GM19395 (cell line): ENCODE measurements at regions not wholly inside any gene's neighbourhood (a gene's known extent, or its start where the extent isn't known, plus 50 kb on each side); places are given as distances from the start of the nearest gene placed in this dataset.

ENCODE experiments used
- ATAC-seq: cut with Tn5 transposase; IDR thresholded peaks from one replicate; pipeline ENCODE4 v1.9.1; 2021; ENCODE audit warnings: mild to moderate bottlenecking, moderate library complexity; ENCODE audit not compliant: unreplicated experiment

DNA sequence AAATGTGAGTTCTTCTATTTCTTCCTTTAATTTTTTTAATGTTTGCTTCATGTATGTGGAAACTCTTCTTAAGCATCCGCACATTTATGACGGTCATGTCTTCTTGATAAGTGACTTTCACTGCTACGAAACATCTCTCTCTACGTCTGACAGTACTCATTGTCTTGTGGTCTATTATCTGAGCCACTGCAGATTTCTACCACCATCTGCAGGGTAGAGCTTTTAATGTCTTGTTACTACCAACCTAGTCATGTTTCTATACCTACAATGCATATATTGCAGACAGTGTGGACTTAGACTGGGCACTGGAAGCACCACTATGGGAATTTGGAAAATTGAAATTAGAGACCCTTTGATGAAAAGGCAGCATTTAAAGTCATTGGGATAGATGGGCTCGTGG, 75.4 kb upstream of the ARHGEF7 start:
- ATAC-seq = no peak

DNA sequence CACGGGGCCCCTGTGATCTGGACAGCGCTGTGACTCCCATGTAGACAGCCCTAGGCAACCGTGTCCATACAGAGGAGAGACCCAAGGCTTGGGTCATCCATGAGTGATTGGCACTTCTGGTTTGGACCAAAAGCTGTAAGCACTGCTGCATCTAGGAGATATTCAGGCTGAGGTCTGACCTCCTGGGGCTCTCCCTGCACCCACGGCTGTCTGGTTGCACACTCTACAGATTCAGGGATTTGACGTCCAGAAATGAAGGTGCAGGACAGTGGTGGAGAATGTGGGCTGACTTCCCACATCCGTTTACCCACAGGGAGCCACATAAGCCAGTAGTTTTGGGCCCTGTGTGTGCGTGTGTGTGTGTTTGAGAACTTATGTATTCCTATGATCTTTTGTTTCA, 76.2 kb upstream of the ARHGEF7 start:
- ATAC-seq = no peak

DNA sequence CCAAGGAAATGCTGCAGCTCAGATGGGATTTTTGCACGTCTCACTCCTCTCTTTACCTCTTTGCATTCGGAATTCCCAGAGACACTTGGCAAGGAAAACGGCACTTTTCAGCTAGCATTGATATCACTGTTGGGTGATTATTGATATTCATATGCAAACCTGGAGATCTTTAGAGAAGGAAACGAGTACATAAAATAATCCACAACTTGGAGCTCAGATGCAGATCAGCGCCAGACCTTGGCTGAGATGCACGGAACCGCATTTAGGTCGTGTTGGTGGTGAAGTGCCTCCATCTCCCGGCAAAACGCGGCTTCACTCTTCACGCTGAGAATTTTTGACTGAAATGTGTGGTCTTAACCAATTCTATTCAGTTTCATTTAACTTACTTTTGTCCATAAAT, 77.2 kb upstream of the ARHGEF7 start:
- no peak for ATAC-seq

DNA sequence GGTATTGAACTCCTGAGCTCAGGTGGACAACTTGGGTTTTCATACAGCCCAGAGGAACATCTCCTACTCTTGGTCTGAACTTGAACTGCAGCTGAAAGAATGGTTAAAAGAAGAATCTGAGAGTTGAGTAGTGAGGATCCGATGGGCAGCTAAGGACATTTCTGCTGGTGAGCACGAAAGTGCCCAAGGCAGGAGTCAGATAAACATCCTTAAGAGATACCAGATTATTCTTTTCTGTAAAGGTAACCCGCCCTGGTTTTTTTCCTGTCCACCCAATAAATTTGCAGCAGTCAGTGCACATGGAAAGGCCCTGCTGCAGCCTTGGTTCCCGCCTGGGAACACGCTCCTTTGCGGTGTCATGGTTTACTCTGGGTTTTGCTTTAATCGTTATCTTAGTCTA, 78.4 kb upstream of the ARHGEF7 start:
- no peak for ATAC-seq

DNA sequence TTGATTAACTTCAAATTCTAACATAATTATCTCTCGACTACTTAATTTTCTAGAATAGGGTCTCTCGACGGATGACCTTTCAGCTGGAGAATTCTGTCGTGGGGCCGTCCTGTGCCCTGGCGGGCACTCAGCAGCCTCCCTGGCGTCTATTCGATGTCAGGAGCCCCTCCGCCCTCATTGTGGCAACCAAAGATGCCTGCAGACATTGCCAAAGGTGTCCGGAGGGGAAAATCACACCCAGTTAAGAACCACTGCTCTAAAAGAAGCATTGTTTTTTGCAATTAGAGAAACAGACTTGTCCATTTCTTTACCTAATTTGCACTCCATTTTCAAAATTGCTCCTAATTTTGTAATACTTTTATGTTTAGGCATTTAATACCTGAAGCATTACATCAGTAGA, 79.2 kb upstream of the ARHGEF7 start:
- no peak for ATAC-seq

DNA sequence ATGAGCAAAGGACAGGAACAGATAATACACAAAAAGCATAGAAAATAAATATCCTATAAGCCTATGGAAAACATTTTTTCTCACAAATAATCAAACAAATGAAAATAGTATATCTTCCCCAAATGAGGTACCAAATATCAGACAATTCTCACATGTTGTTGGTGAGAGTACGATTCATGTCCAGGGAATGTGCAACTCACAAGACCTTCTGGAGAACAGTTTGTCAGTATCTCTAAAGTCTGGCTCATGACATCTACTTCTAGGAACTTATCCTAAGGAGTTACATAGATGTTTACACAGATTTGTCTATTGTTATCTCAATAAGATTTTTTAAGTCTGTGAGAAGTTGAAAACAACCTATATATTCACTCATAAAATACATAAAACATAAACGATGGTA, 80.3 kb upstream of the ARHGEF7 start:
- ATAC-seq = no peak

DNA sequence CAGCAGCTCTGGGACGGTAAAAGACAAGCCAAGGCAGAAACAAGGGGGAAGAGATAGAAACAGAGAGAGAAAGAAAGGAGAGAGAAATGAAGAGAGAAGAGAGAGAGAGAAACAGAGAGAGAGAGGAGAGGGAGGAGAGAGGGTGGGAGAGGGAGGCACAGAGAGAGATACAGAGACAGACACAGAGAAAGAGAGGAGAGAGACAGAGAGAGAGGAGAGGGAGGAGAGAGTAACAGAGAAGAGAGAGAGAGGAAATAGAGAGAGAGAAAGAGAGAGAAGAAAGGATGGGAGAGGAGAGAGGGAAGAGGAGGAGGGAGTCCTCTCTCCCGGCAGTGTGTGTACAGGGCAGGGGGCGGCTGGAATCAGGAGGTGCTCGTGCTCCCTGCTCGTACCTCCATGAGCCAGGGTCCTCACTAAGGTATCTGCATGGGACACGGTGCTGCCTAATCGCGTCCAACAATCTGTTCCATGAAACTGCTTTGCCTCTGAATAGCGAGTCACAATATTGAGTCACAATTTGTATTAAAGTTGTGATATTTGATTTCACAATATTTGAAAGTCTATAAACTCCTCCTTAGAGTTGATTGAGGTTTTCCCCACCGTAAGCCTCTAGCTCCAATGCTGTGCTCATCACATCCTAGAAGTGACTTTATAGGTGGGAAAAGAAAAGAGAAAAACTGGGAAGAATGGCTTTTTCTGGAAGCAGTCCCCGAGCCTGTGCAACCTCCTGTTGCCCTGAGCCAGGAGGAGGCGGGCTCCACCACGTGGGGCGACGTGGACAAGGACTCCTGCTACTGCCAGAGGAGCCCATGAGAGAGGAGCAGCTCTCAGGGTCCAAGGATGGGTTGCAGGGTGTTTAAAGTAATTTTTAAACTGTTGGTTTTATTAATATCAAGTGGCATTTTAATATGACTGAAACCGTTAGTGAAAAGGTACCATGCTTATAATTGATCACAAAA, 81.7 kb upstream of the ARHGEF7 start:
- ATAC-seq = no peak

DNA sequence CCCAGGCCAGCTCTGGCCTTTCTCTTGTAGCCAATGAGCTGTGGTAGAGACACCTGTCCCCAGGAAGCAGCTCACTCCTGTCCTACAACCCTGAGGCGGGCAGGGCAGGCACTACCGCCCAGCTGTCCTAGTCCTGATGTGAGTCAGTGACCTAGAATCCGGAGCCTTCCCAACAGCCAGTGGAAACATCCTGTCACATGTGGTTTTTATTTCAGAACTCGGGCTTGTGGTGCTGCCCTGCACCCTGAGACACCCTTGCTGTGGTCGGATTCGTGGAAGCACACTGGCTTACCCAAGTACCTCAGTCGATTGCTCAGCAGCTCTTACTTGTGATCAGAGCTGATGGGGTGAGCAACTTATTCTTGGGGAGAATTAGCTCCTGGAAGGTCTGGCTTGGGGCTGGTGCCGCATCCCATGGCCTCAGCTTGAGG, 83.6 kb upstream of the ARHGEF7 start:
- no peak for ATAC-seq

DNA sequence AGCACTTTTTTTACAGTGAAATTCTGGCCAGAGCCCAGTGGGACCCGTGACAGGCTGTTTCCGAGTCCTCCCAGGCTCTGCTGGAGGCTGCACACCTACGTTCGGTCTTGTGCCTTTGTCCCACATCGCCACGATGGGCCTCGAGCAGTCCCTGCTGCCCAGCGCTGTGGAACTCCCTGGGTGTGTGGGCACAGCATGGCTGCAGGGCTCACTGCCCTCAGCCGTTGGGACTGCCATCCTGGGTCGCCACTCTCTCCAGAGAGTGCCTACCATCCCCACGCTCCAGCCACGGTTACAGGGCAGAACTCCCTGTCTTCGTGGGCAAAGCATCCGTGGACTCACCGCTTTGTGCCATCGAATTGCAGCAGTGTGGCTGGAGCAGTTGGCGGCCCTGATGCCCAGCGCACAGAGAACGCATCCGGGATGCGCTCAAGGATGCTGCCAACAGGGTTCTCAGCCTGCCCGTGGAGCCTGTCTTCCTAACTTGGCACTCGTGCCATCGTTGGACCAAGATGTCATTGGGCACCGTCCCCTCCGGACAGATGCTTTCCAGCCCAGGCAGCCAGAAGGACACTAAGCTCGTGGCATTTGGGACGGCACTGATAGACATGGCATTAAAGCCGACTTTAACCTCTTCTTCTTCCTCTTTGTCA, 85.0 kb upstream of the ARHGEF7 start:
- ATAC-seq = no peak

DNA sequence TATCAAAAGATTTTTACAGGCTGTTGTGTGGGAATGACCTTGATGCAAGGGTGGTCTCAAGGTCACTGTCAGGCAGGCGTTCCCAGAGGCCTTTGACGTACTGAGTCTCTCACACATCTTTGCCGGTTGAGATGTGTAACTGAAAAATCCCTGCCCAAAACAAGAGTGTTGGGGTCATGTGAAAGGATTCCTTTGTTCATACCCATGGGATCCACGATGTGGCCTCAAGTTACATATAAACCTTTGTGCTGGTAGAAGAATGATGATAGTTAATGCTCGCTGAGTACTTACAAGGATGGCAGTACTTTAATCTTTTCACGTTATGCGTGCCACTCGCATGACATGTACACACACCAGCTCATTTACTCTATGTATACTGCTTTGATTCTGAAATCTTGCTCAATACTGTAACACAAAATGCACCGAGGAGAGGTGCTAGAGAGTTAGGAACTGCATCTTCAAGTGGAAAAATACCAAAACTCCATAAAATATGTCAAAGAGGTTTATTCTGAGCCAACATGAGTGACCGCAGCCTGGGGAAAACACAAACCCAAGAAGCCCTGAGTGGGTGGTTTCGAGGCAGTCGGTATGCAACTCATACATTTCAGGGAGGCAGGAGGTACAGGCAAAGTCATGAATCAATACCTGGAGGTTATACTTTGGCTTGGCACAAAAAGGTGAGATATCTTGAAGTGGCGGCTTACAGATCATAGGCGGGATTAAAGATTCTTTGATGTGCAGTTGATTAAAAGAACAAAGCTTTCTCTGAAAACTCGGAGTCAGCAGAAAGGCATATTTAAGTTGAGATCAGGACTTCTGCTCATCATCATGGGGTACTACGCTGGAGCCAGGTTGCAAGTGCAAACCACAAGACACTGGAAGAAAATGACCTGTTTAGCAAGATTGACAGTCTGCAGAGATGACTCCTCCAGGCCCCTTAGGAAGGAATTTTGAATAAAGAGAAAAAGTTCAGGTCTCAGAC, 87.4 kb upstream of the ARHGEF7 start:
- ATAC-seq = no peak

DNA sequence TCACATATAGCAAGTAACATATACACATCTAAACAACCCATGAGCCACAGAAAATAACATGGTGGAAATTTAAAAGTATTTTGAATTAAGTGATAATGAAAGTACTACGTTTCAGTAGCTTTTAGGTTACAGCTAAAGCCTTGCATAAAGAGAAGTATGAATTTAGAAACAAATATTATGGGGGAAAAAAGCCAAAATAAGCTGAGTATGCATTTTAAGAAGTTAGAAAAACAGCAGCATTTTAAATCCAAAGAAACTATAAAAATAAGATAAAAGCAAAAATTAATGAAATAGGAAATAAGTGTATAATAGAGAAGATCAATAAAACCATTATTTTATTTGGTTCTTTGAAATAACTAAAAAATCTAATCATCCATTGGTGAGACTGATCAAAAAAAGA, 89.8 kb upstream of the ARHGEF7 start:
- no peak for ATAC-seq

DNA sequence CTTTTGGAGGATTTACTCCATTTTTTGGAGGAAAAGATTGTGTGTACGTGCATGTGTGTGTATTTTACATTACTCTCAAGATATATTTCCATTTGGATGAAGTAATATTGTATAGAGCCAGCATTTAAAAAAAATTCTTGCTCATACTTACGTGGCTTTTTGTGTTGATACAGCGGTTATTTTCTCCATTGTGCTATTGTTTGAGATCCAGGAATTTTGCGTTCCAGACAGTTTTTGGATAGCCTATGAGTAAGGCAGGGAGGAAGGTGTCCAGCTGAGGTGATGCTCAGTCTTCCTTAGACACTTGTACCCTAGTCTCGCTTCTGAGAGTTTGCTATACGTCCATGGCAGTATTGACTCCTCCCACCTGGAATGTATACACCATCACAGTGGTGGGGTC, 92.2 kb upstream of the ARHGEF7 start:
- no peak for ATAC-seq

DNA sequence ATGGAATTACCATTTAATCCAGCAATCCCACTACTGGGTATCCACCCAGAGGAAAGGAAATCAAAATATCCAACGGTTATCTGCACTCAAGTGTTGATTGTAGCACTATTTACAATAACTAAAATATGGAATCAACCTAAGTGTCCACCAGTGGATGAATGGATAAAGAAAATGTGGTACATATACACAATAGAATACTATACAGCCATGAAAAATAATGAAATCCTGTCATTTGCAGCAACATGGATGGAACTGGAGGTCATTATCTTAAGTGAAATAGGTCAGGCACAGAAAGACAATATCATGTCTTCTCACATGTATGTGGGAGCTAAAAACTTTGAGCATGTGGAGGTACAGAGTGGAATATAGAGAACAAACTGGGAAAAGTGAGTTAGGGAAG, 92.9 kb upstream of the ARHGEF7 start:
- no peak for ATAC-seq

DNA sequence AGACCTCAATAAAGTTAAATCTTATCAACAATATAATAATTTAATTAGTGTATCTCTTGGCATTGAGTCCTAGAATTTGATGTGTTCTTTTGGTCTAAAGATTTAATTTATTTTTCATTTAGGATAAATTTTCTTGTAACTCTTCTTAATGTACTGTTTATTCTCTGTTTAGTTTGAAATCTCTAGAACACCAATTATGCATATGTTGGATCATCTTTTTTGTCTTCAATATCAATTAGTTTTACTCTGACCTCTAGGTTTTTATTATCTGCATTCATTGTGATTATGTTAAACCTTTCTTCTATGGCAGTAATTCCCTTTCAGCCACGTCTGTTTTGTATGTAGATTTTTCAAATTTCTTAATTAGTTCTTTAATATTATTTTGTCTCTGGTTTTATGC, 93.8 kb upstream of the ARHGEF7 start:
- ATAC-seq = no peak

DNA sequence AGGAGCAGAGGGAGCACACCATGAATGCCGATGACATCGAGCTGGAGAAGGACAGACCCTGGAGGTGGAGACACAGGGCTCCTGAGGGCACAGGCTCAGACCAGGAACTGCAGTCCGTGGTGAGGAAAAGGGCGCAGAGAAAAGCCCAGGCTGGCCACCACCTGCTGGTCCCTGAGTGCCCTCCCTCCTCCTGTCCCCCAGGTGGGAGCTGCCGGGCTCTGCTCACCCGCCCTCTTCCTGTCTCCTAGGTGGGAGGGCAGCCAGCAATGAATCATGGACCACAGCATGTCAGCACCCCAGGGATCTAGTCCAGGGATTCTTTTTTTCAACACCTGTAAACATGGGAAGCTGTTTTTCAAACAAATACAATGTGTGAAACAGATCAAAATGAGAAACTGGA, 94.6 kb upstream of the ARHGEF7 start:
- no peak for ATAC-seq

DNA sequence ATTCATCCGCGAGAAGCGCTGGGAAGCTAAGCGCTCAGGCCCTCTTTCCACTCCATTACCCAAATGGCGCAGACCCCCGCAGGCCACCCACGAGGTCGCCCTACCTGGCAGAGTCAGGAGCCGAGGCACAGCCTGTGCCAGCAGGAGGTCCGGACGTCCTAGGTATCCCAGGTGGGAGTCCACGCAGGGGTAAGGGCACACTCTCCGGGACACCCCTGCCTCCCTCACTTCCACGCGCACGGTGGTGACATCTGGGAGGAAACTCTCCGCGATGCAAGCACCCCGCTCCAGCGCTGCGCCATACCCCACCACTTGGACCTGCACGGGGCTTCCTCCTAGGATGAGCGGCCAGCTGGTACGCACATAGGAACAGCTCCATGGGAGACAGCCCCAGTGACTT, 95.1 kb upstream of the ARHGEF7 start:
- ATAC-seq = no peak

DNA sequence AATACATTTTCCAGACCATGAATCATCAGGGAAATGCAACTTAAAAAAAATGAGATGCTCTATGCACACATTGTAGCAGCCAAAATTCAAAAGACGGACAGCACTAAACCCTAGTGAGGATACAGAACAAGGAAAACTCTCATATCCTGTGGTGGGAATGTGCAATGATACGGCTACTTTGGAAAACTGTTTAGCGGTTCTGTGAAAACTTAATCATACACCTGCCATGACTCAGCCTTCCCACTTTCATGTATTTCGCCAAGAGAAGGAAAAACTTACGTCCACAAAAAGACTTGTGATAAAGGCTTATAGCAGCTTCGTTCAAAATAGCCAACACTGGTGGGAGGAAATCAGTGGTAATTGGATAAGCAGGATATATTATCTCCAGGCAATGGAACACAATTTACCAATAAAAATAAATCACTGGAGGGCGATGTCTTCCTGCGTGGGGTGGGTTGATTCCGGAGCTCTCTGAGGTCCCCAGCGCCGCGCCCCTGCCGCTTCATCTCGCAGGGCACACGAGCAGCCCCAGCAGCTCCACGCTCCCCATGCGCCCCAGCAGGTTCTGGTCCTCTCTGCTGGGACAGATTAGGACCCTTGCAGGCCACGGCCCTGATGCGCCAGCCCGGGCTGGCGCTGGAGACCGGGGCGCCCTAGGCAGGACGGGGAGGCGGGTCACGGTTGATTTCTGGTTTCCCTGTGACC, 97.2 kb upstream of the ARHGEF7 start:
- no peak for ATAC-seq

DNA sequence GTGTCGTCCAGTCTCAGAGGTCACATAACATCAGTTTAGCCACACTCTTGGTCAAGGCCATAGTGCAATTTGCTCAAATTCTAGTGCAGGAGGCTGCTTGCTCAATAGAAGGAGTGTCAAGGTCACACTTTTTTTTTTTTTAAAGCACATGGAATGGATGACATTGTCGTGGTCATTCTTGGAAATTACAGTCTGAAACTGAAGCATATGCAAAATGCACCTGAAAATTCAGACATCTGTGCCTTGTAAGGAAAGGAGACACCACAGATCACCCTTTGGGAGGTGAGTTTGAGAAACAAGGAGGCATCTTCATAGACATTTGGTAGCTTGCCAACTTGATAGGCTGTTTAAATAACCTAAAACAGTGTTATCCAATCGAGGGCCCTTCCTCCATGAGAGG, 98.3 kb upstream of the ANKRD10 start:
- no peak for ATAC-seq

DNA sequence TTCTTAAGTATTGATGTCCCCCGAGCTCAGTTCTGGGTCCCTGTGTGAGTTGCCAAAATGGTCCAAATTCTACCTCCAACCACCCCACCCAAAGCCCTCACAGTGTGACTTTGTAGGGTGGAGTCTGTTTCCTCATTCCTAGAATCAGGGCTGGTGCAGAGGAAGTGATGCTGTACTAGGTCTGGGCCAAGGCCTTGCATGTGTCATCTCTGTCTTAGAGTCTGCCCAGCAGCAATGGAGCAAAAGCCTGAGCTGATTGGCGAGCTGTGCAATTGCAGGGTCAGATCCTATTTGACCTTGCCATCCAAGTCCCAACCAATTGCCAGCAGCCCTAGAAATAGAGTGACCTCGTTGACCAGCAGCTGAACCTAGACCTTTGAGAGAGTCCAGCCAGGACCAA, 97.0 kb upstream of the ANKRD10 start:
- no peak for ATAC-seq

DNA sequence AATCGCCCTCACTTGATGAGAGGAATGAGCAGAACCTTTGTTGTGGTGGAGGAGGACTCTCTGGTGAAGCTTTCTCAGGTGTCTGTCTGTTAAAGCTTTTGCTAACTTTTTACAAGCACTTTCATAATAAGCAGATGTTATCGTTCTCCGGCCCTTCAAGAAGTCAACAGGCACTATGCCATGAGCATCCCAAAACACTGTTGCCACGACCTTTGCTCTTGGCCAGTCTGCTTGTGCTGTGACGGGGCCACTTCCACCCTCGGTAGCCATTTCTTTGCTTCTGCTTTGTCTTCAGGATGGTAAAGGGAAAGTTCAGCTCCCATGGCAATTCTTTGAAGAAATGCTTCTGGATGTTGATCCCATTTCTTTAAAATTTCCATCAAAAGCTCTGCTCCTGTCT, 93.5 kb upstream of the ANKRD10 start:
- ATAC-seq = no peak

DNA sequence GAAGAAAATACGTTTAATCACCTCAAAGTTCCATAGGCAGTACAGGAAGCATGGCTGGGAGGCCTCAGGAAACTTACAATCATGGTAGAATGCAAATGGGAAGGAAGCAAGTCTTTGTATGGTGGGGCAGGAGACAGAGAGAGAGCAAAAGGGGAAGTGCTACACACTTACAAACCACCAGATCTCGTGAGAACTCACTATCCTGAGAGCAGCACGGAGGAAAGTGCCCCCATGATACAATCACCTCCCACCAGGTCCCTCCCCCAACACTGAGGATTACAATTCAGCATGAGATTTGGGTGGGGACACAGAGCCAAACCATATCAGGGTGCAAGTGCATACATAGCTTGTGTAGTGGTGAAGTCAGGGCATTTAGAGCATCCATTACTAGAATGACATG, 92.3 kb upstream of the ANKRD10 start:
- no peak for ATAC-seq
